Stimulated activated CD8-positive, alpha-beta memory T cell treated with anti-CD3 and anti-CD28 coated beads, Interleukin-12 subunit alpha, Interleukin-12 subunit beta, amount 100 ng/mL, for 4 hours (primary cell): ENCODE measurements at regions not wholly inside any gene's neighbourhood (a gene's known extent, or its start where the extent isn't known, plus 50 kb on each side); places are given as distances from the start of the nearest gene placed in this dataset.
"Not testable (repeated sequence)": the region's sequence is repeated elsewhere in the genome, so short reads cannot be mapped to it uniquely, and the experiment has no call there.

ENCODE experiments used
- DNase-seq: peaks from one replicate; pipeline ENCODE4 v3.0.0-alpha.2; 2020; ENCODE audit warnings: low read depth

GRCh38 chr6:165167861-165168260, 141.5 kb downstream of the C6orf118 start:
- DNase-seq: no peak

- DNase-seq: no peak
Observed at GRCh38 chr6:165167311-165167710, 142.1 kb downstream of the C6orf118 start.

DNA sequence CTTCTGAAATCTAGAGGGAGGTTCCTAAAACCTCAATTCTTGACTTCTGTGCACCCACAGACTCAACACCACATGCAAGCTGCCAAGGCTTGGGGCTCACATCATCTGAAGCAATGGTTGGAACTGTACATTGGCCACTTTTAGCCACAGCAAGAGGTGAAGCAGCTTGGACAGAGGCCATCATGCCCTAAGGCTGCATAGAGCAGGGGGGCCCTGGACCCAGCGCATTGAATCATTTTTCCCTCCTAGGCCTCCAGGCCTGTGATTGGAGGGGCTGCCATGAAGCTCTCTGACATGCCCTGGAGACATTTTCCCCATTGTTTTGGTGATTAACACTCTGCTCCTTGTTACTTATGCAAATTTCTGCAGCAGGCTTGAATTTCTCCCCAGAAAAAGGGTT, 145.9 kb downstream of the C6orf118 start:
- DNase-seq: no peak

DNA sequence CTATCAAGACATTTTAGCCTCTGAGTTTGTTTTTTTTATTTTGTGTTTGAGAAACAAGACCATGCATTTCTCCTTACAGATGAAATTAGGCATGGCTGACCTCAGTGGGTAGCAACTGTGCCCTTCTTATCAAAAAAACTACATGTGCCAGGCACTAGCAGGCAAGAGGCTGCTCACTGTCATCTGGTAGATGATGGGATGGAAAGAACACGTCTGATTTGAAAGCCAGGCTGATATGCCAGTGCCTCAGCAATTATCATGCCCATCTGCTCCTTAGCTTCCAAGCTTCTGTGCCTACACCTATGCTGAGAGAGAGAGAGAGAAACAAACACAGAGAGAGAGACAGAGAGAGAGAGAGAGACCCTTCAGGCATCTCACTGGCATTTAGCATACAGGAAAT, 149.9 kb downstream of the C6orf118 start:
- no peak for DNase-seq

- DNase-seq: no peak
Observed at GRCh38 chr6:165146456-165146855, 162.9 kb downstream of the C6orf118 start.

- DNase-seq: no peak
Observed at GRCh38 chr6:165135889-165136288, 173.5 kb downstream of the C6orf118 start.

- DNase-seq: no peak
Observed at GRCh38 chr6:165129086-165129485, 180.3 kb downstream of the C6orf118 start.

GRCh38 chr6:165127743-165128142, 181.7 kb downstream of the C6orf118 start:
- DNase-seq: not testable (repeated sequence)

DNA sequence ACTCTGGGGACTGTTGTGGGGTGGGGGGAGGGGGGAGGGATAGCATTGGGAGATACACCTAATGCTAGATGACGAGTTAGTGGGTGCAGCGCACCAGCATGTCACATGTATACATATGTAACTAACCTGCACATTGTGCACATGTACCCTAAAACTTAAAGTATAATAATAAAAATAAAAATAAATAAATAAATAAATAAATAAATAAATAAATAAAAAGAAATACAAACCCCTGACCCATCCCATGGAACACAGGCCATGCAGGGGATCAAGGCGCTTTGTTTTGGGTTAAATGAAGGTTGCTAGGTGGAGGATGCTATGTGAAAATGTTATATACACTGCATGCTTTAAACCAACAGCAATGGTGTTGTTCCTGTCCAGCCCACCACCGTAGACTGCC, 184.7 kb downstream of the C6orf118 start:
- DNase-seq: not testable (repeated sequence)

DNA sequence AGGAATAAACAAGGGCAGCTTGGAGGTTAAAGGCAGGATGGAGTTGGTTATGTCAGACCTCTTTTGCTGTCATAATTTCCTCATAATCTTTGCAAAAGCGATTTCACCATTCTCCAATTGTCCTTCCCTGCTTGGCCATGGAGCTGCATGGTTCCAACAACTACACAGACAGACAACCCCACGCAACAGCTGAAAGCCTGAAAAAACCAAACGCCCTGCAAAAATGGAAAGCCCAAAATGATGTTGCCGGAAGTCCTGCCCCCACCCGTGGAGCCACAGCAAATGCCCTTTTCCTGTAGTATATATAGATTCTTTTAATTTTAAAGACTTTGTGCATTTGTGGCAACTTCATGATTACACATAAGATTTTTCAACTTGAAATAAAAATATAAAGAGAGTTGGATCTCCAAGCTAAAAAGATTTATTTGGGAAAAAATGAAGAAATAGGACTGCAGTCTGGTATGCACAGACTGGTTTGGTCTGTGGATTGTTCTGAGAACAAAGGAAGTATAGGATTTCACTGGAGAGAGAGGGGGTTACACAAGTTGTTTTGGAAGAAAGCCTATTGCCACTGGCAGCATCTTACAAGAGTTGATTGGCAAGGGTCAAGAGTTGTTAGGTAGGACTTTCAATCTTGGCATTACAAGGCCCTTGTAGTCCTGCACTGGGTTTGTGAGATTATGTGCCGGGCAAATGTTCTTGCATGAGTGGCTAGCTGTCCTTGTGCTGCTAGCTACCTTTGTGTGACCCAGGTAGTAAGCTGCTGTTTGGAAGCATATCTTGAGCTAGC, 190.0 kb downstream of the C6orf118 start:
- DNase-seq: no peak

DNA sequence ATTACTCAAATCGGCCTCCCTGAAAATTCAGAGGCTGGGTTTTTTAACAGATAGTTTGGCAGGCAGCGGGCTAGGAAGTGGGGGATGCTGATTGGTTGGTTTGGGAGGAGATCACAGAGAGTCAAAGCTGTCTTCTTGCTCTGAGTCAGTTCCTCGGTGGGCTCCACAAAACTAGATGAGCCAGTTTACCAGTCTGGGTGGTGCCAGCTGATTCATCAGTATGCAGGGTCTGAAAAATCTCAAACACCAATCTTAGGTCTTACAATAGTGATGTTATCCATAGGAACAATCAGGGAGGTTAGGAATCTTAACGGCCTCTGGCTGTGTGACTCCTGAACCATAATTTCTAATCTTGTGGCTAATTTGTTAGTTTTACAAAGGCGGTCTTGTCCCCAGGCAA, 190.7 kb downstream of the C6orf118 start:
- DNase-seq: no peak

- no peak for DNase-seq
Observed at GRCh38 chr6:165117806-165118205, 191.6 kb downstream of the C6orf118 start.

DNA sequence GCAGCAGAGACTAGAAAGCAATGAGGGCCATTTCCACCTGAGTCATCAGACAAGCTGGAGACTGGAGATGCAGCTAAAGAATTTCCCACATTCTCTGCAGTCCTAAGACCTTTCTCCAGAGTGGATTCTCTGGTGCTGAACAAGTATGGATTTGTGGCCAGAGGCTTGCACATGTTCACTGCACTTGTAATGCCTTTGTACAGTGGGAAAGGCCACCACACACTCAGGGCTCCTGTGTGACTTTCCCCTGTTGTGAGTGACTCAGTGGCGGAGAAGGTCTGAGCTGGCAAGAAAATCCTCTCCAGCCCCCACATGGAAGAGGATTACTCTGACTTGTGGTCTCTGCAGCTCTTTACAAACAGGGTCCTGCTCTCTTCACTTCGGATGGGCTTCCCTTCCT, 192.3 kb downstream of the C6orf118 start:
- no peak for DNase-seq

DNA sequence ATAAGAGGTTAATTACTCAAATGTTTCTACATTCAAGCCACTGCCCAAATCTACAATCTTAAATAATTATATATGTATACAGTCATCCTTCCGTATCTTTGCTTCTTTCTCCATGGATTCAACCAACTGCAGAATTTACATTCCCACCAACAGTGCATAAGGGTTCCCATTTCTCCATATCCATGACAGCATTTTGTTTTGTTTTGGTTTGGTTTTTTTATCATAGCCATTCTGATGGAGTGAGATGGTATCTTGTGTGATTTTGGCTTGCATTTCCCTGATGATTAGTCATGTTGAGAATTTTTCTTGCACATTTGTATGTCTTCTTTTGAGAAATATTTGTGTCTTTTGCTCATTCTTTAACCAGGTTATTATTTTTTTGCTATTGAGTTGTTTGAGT, 198.5 kb downstream of the C6orf118 start:
- DNase-seq: no peak

DNA sequence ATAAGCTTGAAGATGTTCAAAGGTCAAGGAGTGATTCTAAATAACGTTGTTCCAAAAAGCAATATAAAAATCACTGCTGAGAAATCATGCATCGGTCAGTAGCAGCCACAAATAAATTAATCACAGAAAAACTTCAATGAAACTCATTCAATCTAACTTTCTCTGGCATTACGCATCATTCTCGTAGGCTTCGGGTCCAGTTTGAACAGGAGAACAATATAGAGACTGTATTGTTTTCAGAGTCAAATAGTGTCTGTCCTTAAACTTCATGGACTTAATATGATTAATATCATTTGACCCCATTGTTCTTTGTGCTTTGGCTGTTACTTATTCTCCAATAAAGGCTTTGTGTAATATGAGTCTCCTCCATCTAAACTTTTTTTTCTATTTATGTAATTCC, 200.4 kb downstream of the C6orf118 start:
- DNase-seq: no peak

DNA sequence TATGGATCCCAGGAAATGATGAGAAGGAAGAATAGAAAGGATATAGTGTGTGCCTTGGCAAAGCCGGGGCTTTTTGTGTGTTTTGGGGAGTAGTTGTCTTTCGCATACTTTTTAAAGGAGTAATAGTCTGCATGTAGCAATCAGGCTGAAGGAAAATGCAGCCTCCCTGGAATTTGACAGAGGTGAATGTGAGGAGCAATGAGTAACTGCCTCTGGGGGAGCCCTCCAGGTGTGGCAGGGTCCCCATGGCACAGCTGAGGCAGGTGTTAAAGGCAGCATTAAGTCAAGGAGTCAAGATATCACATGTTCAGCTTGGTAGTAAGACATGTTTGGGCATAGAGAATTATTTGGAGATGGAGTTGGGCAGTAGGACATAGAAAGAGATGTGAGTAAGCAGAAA, 203.1 kb downstream of the C6orf118 start:
- DNase-seq: no peak

- no peak for DNase-seq
Observed at GRCh38 chr6:165098165-165098564, 211.2 kb downstream of the C6orf118 start.

DNA sequence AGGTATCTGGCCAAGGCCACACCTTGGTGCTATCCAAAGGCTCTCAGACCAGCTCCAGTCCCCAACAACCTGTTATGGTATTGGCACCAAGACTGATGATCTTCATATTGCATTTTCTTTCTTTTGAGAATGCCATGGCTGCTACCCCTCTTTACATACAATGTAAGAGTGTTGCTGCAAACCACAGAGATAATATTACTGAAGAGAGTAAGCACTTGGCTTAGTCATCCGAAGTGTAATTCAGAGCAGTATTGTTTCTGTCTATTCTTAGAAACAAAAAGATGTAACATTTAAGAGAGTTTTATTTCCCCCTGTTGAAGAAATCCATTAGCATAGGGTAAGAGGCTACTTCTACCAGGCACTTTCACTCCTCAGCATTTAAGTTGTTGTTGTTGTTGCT, 212.5 kb downstream of the C6orf118 start:
- no peak for DNase-seq

- DNase-seq: no peak
Observed at GRCh38 chr6:165096209-165096608, 213.2 kb downstream of the C6orf118 start.

DNA sequence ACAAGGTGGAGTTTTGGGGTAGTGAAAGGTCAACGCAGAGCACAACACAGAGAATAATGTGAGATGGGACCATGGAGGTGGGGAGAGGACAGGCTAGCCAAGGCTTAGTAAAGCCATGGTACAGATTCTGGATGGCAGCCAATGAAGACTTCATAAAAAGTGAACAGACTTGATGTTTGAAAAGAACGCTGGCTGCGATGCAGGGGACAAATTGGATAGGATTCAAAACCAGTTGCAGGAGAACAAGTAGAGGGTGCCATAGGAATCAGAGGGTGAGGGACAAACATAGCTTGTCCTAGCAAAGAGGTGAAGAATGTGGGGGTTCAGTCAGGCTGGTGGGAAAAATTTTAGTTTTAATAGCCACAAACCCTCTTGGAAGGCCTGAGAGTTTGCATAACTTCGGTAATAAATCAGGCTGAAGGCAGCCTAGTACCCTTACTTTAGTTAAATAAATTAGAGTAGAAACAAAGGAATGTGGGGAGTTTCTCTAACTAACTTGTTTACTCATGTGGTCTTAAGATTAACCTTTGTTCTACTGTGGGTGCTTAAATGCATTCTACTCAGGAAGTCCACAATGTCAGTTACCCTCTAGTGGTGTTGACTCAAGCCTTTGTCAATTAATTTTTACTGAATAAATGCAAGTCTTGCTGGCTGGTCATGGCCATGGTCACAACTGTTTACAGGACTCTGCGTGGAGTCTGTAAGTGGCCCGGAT, 216.4 kb downstream of the C6orf118 start:
- DNase-seq: no peak

- DNase-seq: no peak
Observed at GRCh38 chr6:165091121-165091785, 218.2 kb downstream of the C6orf118 start.

GRCh38 chr6:165090242-165090641, 219.2 kb downstream of the C6orf118 start:
- no peak for DNase-seq

GRCh38 chr6:165086814-165087213, 222.6 kb downstream of the C6orf118 start:
- DNase-seq: no peak
